A673 (cell line): ENCODE measurements at regions not wholly inside any gene's neighbourhood (a gene's known extent, or its start where the extent isn't known, plus 50 kb on each side); places are given as distances from the start of the nearest gene placed in this dataset.

Experiments used
- EZH2 ChIP-seq: fragments of 200-600 bp; sonication (generic); IDR thresholded peaks from 2 replicates; pipeline ENCODE4 v1.6.1; 2017; ENCODE audit warnings: borderline replicate concordance, low read depth, mild to moderate bottlenecking, mixed read lengths, antibody characterized with exemption, low read length; ENCODE audit not compliant: poor library complexity, severe bottlenecking
- TF ChIP-seq, protein P1 (sequence below): fragments of 300-800, 200-600 bp; sonication (generic); conservative IDR thresholded peaks from 2 replicates; pipeline ENCODE4 v1.5.1; 2017; ENCODE audit warnings: low read depth, mild to moderate bottlenecking, antibody characterized with exemption, low read length, moderate library complexity, mixed read lengths

DNA sequence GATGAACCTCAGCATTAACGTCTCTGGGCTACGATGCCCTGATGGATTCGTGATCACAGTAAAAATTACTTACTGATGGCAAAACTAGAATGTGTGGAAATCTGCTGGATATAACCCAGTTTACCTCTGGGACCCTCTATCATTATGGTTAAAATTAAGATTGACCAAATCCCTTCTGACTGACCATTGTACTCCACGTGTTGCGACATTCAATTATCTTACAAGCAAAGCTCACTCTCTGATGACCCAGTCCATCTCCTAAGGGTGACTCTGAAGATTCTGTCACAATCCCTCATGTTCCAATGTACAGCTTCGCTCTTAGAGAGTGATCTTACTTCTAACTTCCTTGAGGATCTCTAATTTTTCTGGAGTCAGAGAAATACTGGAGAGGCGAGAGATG lies 288.5 kb upstream of the RUNX1 start:
- TF ChIP-seq, protein P1, sequence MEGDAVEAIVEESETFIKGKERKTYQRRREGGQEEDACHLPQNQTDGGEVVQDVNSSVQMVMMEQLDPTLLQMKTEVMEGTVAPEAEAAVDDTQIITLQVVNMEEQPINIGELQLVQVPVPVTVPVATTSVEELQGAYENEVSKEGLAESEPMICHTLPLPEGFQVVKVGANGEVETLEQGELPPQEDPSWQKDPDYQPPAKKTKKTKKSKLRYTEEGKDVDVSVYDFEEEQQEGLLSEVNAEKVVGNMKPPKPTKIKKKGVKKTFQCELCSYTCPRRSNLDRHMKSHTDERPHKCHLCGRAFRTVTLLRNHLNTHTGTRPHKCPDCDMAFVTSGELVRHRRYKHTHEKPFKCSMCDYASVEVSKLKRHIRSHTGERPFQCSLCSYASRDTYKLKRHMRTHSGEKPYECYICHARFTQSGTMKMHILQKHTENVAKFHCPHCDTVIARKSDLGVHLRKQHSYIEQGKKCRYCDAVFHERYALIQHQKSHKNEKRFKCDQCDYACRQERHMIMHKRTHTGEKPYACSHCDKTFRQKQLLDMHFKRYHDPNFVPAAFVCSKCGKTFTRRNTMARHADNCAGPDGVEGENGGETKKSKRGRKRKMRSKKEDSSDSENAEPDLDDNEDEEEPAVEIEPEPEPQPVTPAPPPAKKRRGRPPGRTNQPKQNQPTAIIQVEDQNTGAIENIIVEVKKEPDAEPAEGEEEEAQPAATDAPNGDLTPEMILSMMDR = no peak
- no peak for TF ChIP-seq EZH2
